GM12864 (cell line): ENCODE measurements at regions not wholly inside any gene's neighbourhood (a gene's known extent, or its start where the extent isn't known, plus 50 kb on each side); places are given as distances from the start of the nearest gene placed in this dataset.

Experiments
- DNase-seq: peaks from one replicate; pipeline ENCODE4 v3.0.0-alpha.2; 2011; ENCODE audit warnings: low read depth
- H3K4me3 ChIP-seq: 2 replicates; pipeline ENCODE4 v1.5.1; 2011; ENCODE audit warnings: mild to moderate bottlenecking, low read depth, low read length, control low read depth
- TF ChIP-seq, protein P1 (sequence below): IDR thresholded peaks from 2 replicates; pipeline ENCODE4 v1.5.1; 2011; ENCODE audit warnings: low read depth, mild to moderate bottlenecking, moderate library complexity, low read length, control low read depth, inconsistent platforms; ENCODE audit errors: missing control alignments

DNA sequence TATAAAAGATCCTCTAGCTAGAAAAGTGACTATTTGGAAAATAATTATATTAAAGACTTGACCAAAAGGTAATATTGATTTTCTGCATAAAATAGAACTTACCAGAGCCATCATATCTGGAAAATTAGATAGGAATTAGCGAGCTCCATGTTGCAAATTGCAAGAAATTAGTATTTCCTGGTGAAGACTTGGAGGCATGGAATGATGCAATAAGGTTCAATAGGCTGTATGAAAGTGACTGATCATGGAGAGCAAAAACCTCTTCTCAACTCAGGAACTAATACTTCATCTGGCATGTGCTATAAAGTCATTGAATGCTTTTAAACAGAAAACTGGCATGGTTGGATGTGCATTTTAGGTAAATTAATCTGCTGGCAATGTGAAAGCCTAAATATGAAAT, 66.3 kb upstream of the UFM1 start:
- no peak for DNase-seq
- TF ChIP-seq, protein P1, sequence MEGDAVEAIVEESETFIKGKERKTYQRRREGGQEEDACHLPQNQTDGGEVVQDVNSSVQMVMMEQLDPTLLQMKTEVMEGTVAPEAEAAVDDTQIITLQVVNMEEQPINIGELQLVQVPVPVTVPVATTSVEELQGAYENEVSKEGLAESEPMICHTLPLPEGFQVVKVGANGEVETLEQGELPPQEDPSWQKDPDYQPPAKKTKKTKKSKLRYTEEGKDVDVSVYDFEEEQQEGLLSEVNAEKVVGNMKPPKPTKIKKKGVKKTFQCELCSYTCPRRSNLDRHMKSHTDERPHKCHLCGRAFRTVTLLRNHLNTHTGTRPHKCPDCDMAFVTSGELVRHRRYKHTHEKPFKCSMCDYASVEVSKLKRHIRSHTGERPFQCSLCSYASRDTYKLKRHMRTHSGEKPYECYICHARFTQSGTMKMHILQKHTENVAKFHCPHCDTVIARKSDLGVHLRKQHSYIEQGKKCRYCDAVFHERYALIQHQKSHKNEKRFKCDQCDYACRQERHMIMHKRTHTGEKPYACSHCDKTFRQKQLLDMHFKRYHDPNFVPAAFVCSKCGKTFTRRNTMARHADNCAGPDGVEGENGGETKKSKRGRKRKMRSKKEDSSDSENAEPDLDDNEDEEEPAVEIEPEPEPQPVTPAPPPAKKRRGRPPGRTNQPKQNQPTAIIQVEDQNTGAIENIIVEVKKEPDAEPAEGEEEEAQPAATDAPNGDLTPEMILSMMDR, result no peak
- H3K4me3 ChIP-seq, result no peak overlapping the region

DNA sequence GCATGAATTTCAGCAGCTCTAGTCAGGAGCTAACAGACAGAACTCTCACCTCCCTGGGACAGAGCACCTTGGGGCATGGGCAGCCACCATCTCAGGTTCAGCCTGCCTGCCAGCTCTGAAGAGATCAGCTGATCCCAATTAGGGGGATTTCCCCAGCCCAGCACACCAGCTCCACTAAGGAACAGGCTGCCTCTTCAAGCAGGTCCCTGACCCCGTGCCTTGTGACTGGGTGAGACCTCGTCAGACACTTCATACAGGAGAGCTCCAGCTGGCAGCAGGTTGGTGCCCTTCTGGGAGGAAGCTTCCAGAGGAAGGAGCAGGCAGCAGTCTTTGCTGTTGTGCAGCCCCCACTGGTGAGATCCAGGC, 84.5 kb upstream of the UFM1 start:
- TF ChIP-seq, protein P1, result no peak
- H3K4me3 ChIP-seq, result no peak overlapping the region
- no peak for DNase-seq

DNA sequence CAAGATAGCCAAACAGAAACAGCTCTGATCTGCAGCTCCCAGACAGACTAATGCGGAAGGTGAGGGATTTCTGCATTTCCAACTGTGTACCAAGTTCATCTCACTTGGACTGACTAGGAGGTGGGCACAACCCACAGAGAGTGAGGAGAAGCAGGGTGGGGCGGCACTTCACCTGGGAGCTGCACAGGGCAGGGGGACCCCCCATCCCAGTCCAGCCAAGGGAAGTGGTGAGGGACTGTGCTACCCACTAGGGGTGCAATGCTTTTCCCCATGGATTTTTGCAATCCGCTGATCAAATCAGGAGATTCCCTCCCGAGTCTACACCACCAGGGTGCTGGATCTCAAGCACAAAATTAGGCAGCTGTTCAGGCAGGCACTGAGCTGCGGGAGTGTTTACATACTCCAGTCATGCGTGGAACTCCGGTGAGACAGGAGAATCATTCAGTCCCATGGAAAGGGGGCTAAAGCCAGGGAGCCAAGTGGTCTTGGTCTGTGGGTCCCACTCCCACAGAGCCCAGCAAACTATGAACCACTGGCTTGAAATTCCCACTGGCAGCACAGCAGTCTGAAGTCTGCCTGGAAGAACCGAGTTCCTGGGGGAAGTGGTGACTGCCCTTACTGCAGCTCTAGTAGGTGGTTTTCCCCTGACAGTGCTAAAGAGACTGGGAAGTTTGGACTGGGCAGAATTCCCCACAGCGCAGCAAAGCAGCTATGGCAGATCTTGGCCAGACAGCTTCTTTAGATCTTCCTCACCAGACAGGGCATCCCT, 85.1 kb upstream of the UFM1 start:
- DNase-seq, result no peak
- TF ChIP-seq, protein P1, result no peak
- H3K4me3 ChIP-seq, result no peak overlapping the region

DNA sequence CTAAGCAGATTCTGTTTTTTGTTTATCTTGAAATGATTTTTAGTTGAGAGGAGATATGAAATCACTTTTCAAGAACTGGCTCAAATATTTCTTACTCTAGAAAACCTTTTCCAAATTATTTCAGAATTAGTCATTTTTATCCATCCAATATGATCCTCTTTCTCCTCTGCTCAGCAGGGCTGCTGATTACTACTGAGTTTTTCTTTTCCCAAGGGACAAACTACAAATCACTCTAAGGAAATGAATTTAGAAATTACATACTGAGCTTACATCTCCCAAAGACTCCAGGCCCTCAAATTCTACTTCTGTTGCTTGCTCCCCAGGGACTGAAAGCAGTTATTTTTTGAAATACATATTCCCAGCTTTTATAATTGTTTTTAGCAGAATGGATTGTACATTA, 87.4 kb upstream of the UFM1 start:
- H3K4me3 ChIP-seq, result no peak overlapping the region
- DNase-seq, result no peak
- TF ChIP-seq, protein P1, result no peak

DNA sequence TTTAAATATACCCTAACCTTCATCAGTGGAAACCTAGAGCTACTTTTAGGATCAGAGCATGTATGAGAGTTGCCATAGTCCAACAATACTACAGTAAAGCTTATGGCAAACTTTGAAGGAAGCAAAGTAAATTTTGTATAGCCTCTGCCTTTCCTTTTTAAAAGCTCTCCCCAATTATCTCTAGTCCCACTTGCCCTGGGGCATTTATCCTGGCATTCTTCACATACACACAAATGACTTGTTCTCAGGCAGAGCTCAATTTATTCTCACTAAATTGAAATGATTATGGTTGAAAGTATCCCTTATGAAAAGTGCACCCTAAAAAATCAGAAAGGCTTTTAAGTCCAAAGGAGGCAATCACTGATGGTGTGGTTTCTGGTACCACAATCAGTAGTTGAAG, 94.1 kb upstream of the UFM1 start:
- no peak overlapping the region for H3K4me3 ChIP-seq
- no peak for DNase-seq
- TF ChIP-seq, protein P1, result no peak

DNA sequence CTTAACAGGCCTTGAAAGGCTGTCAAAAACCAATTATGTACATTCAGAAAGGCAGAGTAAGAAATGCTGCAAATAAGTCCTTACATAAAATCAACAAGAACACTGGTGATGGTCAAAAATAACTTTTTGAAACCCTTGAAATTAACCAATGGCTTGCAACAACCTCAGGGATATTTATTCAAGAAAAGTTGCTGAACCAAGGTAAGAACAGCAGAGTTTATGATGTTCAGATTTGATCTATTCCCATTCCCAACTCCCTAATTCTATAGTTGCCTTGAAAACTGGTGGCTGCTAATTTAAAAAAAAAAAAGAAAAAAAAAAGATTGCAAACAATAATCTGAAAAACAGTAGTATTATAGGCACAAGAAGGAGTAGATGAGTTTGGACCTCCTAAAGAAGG, 109.8 kb upstream of the UFM1 start:
- H3K4me3 ChIP-seq, result no peak overlapping the region
- DNase-seq, result no peak
- TF ChIP-seq, protein P1, result no peak

DNA sequence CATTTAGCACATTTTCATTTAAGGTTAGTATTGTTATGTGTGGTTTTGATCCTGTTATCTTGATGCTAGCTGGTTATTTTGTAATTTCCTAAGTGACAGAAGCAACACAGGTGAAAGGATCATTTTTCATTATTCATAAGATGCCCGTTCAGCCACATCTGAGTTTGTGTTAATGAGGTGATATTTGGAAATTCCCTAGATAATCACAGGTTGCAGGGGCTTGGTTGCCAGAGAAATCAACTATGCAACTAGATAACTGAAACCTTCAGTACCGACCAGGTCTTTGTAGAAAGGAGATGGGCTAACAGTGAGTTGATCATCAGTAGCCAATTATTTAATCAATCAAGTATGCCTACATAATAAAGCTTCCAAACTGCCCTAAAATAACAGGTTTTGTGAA, 121.3 kb upstream of the UFM1 start:
- DNase-seq, result no peak
- TF ChIP-seq, protein P1, result no peak
- H3K4me3 ChIP-seq, result no peak overlapping the region
